GM21526 (cell line): ENCODE measurements at regions not wholly inside any gene's neighbourhood (a gene's known extent, or its start where the extent isn't known, plus 50 kb on each side); places are given as distances from the start of the nearest gene placed in this dataset.
"Not testable (repeated sequence)": the region's sequence is repeated elsewhere in the genome, so short reads cannot be mapped to it uniquely, and the experiment has no call there.

Source experiments
- ATAC-seq: cut with Tn5 transposase; IDR thresholded peaks from one replicate; pipeline ENCODE4 v1.9.1; 2021; ENCODE audit warnings: moderate library complexity; ENCODE audit not compliant: unreplicated experiment, low FRiP score

GRCh38 chr2:59858540-59858939, 694.9 kb downstream of the BCL11A start:
- no peak for ATAC-seq

GRCh38 chr2:59857109-59857508, 696.3 kb downstream of the BCL11A start:
- no peak for ATAC-seq

- ATAC-seq = no peak
These were observed 697.1 kb downstream of the BCL11A start for GRCh38 chr2:59856391-59856790.

GRCh38 chr2:59853032-59853431, 700.4 kb downstream of the BCL11A start:
- no peak for ATAC-seq

GRCh38 chr2:59851836-59852475, 701.5 kb downstream of the BCL11A start:
- ATAC-seq = no peak

- ATAC-seq = no peak
These were observed 702.9 kb downstream of the BCL11A start for GRCh38 chr2:59850554-59850953.

GRCh38 chr2:59833941-59834340, 719.5 kb downstream of the BCL11A start:
- no peak for ATAC-seq

GRCh38 chr2:59830601-59831000, 722.9 kb downstream of the BCL11A start:
- ATAC-seq = no peak

GRCh38 chr2:59827677-59828076, 725.8 kb downstream of the BCL11A start:
- ATAC-seq = no peak

- no peak for ATAC-seq
These were observed 727.3 kb downstream of the BCL11A start for GRCh38 chr2:59826177-59826576.

- ATAC-seq = no peak
These were observed 729.1 kb downstream of the BCL11A start for GRCh38 chr2:59824314-59824713.

- no peak for ATAC-seq
These were observed 737.4 kb downstream of the BCL11A start for GRCh38 chr2:59816075-59816474.

GRCh38 chr2:59810283-59810682, 743.2 kb downstream of the BCL11A start:
- ATAC-seq = not testable (repeated sequence)

GRCh38 chr2:59806486-59806885, 747.0 kb downstream of the BCL11A start:
- ATAC-seq = no peak

GRCh38 chr2:59804732-59805131, 748.7 kb downstream of the BCL11A start:
- ATAC-seq = no peak

GRCh38 chr2:59803586-59803985, 749.9 kb downstream of the BCL11A start:
- ATAC-seq = no peak

- no peak for ATAC-seq
These were observed 754.7 kb downstream of the BCL11A start for GRCh38 chr2:59798687-59799232.

- ATAC-seq = no peak
These were observed 762.3 kb downstream of the BCL11A start for GRCh38 chr2:59791004-59791618.

- ATAC-seq = no peak
These were observed 763.1 kb downstream of the BCL11A start for GRCh38 chr2:59790186-59791003.

GRCh38 chr2:59789523-59789922, 763.9 kb downstream of the BCL11A start:
- ATAC-seq = no peak

GRCh38 chr2:59787095-59787494, 766.4 kb downstream of the BCL11A start:
- ATAC-seq = no peak
